KMS-11 (cell line): ENCODE measurements at regions not wholly inside any gene's neighbourhood (a gene's known extent, or its start where the extent isn't known, plus 50 kb on each side); places are given as distances from the start of the nearest gene placed in this dataset.

Experiments used
- H2AFZ ChIP-seq: fragments of 200-600 bp; sonication (generic); 2 replicates; pipeline ENCODE4 v1.6.1; 2016; ENCODE audit warnings: antibody characterized with exemption, mixed run types, low read depth
- H3K27ac ChIP-seq: fragments of 200-600 bp; sonication (generic); 2 replicates; pipeline ENCODE4 v1.6.1; 2016; ENCODE audit warnings: mild to moderate bottlenecking, mixed run types
- H3K27me3 ChIP-seq: fragments of 200-600 bp; sonication (generic); 2 replicates; pipeline ENCODE4 v1.6.1; 2017; ENCODE audit warnings: mild to moderate bottlenecking, low read depth, mixed run types, moderate library complexity; ENCODE audit not compliant: insufficient read depth
- H3K36me3 ChIP-seq: fragments of 200-600 bp; sonication (generic); 2 replicates; pipeline ENCODE4 v1.6.1; 2017; ENCODE audit warnings: mild to moderate bottlenecking, mixed run types; ENCODE audit not compliant: insufficient read depth
- H3K4me1 ChIP-seq: fragments of 200-600 bp; sonication (generic); 2 replicates; pipeline ENCODE4 v1.6.1; 2016; ENCODE audit warnings: mild to moderate bottlenecking, low read depth, mixed run types; ENCODE audit not compliant: poor library complexity, severe bottlenecking
- H3K4me2 ChIP-seq: fragments of 200-600 bp; sonication (generic); 2 replicates; pipeline ENCODE4 v1.7.0; 2016; ENCODE audit warnings: mild to moderate bottlenecking, mixed run types
- H3K4me3 ChIP-seq: fragments of 200-600 bp; sonication (generic); IDR thresholded peaks from 2 replicates; pipeline ENCODE4 v1.6.1; 2017; ENCODE audit warnings: low read depth, low read length, mixed read lengths; ENCODE audit not compliant: insufficient read depth
- H3K79me2 ChIP-seq: fragments of 200-600 bp; sonication (generic); 2 replicates; pipeline ENCODE4 v1.6.1; 2016; ENCODE audit warnings: low read depth, mixed run types; ENCODE audit not compliant: insufficient read depth
- H3K9ac ChIP-seq: fragments of 200-600 bp; sonication (generic); 2 replicates; pipeline ENCODE4 v1.6.1; 2016; ENCODE audit warnings: mild to moderate bottlenecking, mixed run types
- H4K20me1 ChIP-seq: fragments of 200-600 bp; sonication (generic); 2 replicates; pipeline ENCODE4 v1.6.1; 2016; ENCODE audit warnings: mild to moderate bottlenecking, mixed run types; ENCODE audit not compliant: insufficient read depth
- CTCF ChIP-seq: fragments of 200-600 bp; sonication (generic); conservative IDR thresholded peaks from 2 replicates; pipeline ENCODE4 v1.6.1; 2017; ENCODE audit warnings: low read depth, mild to moderate bottlenecking, antibody characterized with exemption, low read length, moderate library complexity, mixed read lengths

- no peak overlapping the region for H3K27ac ChIP-seq
- H3K4me1 ChIP-seq: no peaks in the 10 kb centered on the region
- H3K27me3 ChIP-seq: no peaks in the 10 kb centered on the region
- H3K4me2 ChIP-seq: no peak overlapping the region
- H3K36me3 ChIP-seq: no peaks in the 10 kb centered on the region
- no peak overlapping the region for H2AFZ ChIP-seq
- no peak overlapping the region for H3K9ac ChIP-seq
- H3K4me3 ChIP-seq: no peak overlapping the region
- no peaks in the 10 kb centered on the region for H4K20me1 ChIP-seq
- no peaks in the 10 kb centered on the region for H3K79me2 ChIP-seq
- TF ChIP-seq CTCF: no peak
Observed at GRCh38 chr5:15304914-15305834, 194.8 kb upstream of the FBXL7 start.

- no peak for TF ChIP-seq CTCF
- Histone ChIP-seq H3K27me3 (no peaks in the 10 kb centered on the region), H2AFZ (no peak overlapping the region), H3K27ac (no peak overlapping the region), H3K4me2 (no peak overlapping the region), H3K79me2 (no peaks in the 10 kb centered on the region), H3K4me3 (no peak overlapping the region), H3K36me3 (no peaks in the 10 kb centered on the region), H4K20me1 (no peaks in the 10 kb centered on the region), H3K4me1 (no peaks in the 10 kb centered on the region), H3K9ac (no peak overlapping the region)
Observed at GRCh38 chr5:15304066-15304731, 195.8 kb upstream of the FBXL7 start.

GRCh38 chr5:15300141-15300540, 199.8 kb upstream of the FBXL7 start:
- Histone ChIP-seq H3K79me2 (no peaks in the 10 kb centered on the region), H3K36me3 (no peaks in the 10 kb centered on the region), H3K4me3 (no peak overlapping the region), H3K9ac (no peak overlapping the region), H4K20me1 (no peaks in the 10 kb centered on the region), H3K4me1 (no peaks in the 10 kb centered on the region), H3K4me2 (no peak overlapping the region), H3K27ac (no peak overlapping the region), H2AFZ (no peak overlapping the region), H3K27me3 (no peaks in the 10 kb centered on the region)
- TF ChIP-seq CTCF: no peak

- Histone ChIP-seq H3K4me2 (no peak overlapping the region), H4K20me1 (no peaks in the 10 kb centered on the region), H3K27ac (no peak overlapping the region), H2AFZ (no peak overlapping the region), H3K4me3 (no peak overlapping the region), H3K9ac (no peak overlapping the region), H3K36me3 (no peaks in the 10 kb centered on the region), H3K79me2 (no peaks in the 10 kb centered on the region), H3K27me3 (no peaks in the 10 kb centered on the region), H3K4me1 (no peaks in the 10 kb centered on the region)
- TF ChIP-seq CTCF: peak; percentile 54
Observed at GRCh38 chr5:15290953-15291352, 209.0 kb upstream of the FBXL7 start.
